Right cardiac atrium (tissue), 5 donors: ENCODE measurements at regions not wholly inside any gene's neighbourhood (a gene's known extent, or its start where the extent isn't known, plus 50 kb on each side); places are given as distances from the start of the nearest gene placed in this dataset.

Source experiments
- ATAC-seq, 2 donors: fragments of 200-7000 bp; cut with Tn5 transposase; one replicate each; pipeline versions ENCODE4 v1.8.0 to v1.9.1; 2020; ENCODE audit warnings: moderate library complexity in 2 of 2, mild to moderate bottlenecking in 1 of 2
- DNase-seq, 3 donors: peaks; one replicate each; pipeline ENCODE4 v3.0.0-alpha.2; 2020
- H3K27ac ChIP-seq: one replicate; pipeline ENCODE4 v1.5.1; 2013; ENCODE audit warnings: mild to moderate bottlenecking, low read length, control low read depth, moderate library complexity
- H3K27me3 ChIP-seq: one replicate; pipeline ENCODE4 v1.6.1; 2013; ENCODE audit not compliant: control insufficient read depth, insufficient read depth
- H3K4me1 ChIP-seq: one replicate; pipeline ENCODE4 v1.6.1; 2013; ENCODE audit warnings: low read length; ENCODE audit not compliant: control insufficient read depth, insufficient read depth
- H3K4me3 ChIP-seq: one replicate; pipeline ENCODE4 v1.5.1; 2013; ENCODE audit warnings: low read length, control low read depth
- H3K9me3 ChIP-seq: one replicate; pipeline ENCODE4 v1.6.1; 2013; ENCODE audit warnings: low read length; ENCODE audit not compliant: control insufficient read depth
- WGBS: extraction: QIAGEN DNeasy Blood & Tissue Kit; methylation state at CpG from one replicate; pipeline ENCODE4 v1.1.7; 2013; 5-methylcytosine and 5-hydroxymethylcytosine counted together
- intact Hi-C, 4 donors: fragments of 100-400 bp; cut with DNase I; formaldehyde crosslinking; loops; one replicate each; pipeline versions ENCODE4 v1.11.0 to v1.14.0; 2022 to 2023
- donor health status: healthy with polysubstance abuse.
- donor health status: DM: no; HTN: yes; CAD: no.
- donor health status: DM: no; HTN: no; CAD: no.
- donor health status: DM: no; HTN: yes; CAD: no; lungs with severe emphysema.
- donor health status: DM: yes; HTN: yes; CAD: no.

DNA sequence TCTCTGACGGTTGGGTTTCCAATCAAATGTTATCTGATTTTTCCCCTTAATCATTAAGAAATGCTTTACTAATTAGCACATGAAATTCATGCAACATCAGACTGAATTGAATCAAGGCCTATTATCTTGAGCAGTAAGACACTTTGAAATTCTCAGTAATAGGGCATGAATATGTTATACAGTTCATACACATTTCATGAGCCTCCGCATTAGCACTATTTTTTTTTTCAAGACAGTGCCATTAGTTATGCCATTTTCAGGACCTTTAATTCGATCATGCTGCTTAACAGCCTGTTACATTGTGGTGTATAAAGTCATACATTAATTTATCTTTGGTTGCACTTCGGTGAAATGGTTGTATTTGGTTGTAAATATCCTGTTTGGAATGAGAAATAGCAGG is 862.6 kb upstream of the GOT2 start:
- intact Hi-C loops = no loop called here
- Histone ChIP-seq H3K9me3 (no peaks in the 10 kb centered on the region), H3K27ac (no peak overlapping the region), H3K4me3 (no peak overlapping the region), H3K4me1 (no peaks in the 10 kb centered on the region), H3K27me3 (no peaks in the 10 kb centered on the region)
- DNase-seq (no peak), ATAC-seq (no peak)
- whole genome bisulfite sequencing = 87% methylated on average over 4 of the region's 4 CpGs

DNA sequence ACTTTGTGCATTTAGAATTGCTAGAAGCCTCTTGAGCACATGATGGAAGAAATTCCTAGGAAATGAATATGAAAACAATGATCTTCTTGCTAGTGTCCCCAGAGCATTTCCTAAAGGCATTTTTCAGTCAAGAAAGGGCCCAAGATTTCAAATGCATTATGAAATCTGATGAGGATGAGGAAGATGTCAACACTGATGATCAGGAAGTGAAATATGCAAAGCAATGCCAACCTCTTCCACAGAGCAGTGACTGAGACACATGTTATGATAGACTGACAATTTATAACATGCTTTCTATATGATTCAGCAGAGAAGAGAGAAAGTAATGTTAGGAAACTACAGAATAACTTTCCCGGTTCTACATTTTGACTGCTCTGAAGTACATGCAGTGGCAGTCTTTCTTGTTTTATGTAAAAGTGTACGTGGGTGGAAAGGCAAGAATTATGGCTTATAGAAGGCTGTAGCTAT is 859.1 kb upstream of the GOT2 start:
- Histone ChIP-seq H3K4me3 (no peak overlapping the region), H3K9me3 (no peaks in the 10 kb centered on the region), H3K27me3 (no peaks in the 10 kb centered on the region), H3K4me1 (no peaks in the 10 kb centered on the region), H3K27ac (no peak overlapping the region)
- WGBS = 47% methylated on average over 2 of the region's 2 CpGs
- ATAC-seq (no peak), DNase-seq (no peak)
- intact Hi-C loops = no loop called here

DNA sequence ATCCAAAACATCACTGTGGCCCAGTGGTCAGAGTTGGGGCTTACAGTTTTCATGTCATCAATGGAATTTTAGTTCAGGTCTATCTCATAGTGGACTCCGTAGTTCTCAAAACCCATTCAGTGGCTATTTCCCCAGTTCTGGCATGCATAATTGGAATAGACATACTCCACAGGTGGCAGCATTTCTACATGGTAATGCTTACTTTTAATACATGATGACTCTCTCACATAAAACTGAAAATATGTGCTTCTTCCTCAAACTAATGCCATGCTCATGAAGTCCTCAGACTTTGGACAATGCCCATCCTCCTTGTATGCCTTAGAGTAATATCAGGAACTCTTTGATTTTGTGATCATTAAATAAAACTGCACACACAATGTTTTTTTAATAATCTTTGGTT is 857.4 kb upstream of the GOT2 start:
- DNase-seq (no peak), ATAC-seq (no peak)
- WGBS = 81% methylated on average over 1 of the region's 1 CpG
- Histone ChIP-seq H3K27me3 (no peaks in the 10 kb centered on the region), H3K9me3 (no peaks in the 10 kb centered on the region), H3K27ac (no peak overlapping the region), H3K4me1 (no peaks in the 10 kb centered on the region), H3K4me3 (no peak overlapping the region)
- intact Hi-C loops = no loop called here

DNA sequence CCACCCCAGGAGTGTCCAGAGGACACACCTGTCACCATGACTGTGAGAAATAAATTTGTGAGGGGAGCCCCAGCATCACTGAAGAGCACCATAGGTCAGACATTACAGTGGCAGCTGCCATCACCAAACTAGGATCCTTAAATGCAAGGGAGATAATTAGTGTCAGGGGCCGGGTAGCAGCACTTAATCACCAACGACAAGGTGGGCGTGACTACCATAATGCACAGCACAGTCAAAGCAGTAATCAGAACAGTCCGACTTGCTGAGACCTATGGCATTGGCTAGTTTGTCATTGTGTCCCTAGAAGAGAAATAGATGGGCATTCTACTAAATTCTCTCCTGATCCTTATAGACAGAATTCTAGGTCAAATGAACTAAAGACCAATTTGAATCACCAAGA is 856.7 kb upstream of the GOT2 start:
- H3K9me3 ChIP-seq = no peaks in the 10 kb centered on the region
- no peak overlapping the region for H3K27ac ChIP-seq
- intact Hi-C loops = no loop called here
- 88% methylated on average over 4 of the region's 4 CpGs for WGBS
- H3K27me3 ChIP-seq = no peaks in the 10 kb centered on the region
- DNase-seq = no peak
- no peaks in the 10 kb centered on the region for H3K4me1 ChIP-seq
- no peak for ATAC-seq
- H3K4me3 ChIP-seq = no peak overlapping the region

DNA sequence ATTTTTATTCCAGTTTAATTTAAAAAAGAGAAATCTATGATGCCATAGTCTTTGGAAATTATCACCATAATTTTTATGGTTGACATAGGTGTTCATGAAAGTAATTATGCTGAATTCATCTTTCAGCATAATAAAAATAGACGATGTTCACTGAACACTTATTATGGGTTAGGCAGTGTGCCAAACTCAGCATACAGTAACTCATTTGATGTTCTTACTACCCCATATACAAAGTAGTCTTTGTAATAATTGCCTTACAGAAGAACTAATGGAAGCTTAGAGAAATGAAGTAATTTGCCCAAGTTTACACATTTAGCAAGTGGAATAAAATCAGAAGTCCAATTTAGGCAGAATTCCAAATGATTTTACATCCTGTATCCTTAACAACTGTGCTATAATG is 852.2 kb upstream of the GOT2 start:
- intact Hi-C loops = no loop called here
- Histone ChIP-seq H3K9me3 (no peaks in the 10 kb centered on the region), H3K27me3 (no peaks in the 10 kb centered on the region), H3K4me3 (no peak overlapping the region), H3K27ac (no peak overlapping the region), H3K4me1 (no peaks in the 10 kb centered on the region)
- ATAC-seq (no peak), DNase-seq (no peak)
- WGBS = 64% methylated on average over 1 of the region's 1 CpG

DNA sequence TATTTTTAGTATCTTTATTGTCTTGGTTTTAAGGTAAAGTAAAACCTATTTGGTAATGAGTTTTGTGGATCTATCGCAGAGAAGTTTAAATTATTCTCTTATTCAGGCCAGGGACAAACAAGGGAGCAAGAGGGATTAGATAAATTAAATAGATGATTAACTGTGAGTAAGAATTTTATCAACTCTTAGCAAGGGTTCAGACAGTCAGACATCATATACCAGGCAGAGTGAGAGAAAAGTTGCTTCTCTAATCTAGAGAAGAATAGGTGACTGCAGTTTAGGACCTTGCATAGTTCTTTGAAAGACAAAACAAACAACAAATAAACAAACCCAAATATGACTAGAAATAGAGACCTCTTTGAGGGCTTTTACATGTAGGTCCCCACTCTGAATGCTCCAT is 840.2 kb upstream of the GOT2 start:
- no peak overlapping the region for H3K27ac ChIP-seq
- H3K4me3 ChIP-seq = no peak overlapping the region
- intact Hi-C loops = no loop called here
- no peaks in the 10 kb centered on the region for H3K4me1 ChIP-seq
- ATAC-seq (no peak), DNase-seq (no peak)
- H3K27me3 ChIP-seq = no peaks in the 10 kb centered on the region
- no peaks in the 10 kb centered on the region for H3K9me3 ChIP-seq
- WGBS = 91% methylated on average over 1 of the region's 1 CpG

DNA sequence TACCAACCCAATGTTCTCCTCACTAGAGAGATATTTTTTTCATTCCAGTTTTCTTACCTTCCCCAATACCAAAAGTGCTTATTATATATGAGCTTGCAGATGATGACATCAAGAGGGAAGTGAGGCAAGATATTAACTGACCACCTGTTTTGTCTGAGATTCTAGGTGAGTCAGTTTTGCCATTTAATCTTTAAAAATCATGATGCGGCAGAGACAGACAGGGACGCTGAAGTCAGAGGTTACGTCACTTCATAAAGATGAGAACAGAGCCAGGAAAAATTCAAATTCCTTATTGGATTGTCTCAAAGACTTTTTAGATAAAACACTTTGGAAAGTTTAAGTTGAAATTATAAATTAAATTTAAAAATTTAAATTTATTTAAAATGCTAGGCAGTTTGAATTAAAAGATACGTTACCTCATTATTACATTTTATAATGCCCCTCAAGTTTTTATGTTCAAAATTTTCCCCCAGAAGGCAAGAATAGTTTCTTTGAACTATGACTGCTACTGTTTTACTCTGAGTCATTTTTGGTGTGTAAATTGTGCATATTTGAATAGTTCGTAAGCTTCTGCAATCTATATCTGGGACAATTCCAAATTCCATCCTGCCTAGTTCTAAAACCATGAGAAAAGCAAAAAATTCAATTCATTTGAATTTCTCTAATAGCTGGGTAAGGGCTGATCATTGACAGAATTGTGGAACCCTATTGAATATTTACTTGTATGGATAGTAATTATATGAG is 839.6 kb upstream of the GOT2 start:
- ATAC-seq (no peak), DNase-seq (no peak)
- Histone ChIP-seq H3K9me3 (no peaks in the 10 kb centered on the region), H3K27ac (no peak overlapping the region), H3K4me1 (no peaks in the 10 kb centered on the region), H3K27me3 (no peaks in the 10 kb centered on the region), H3K4me3 (no peak overlapping the region)
- WGBS = 76% methylated on average over 5 of the region's 5 CpGs
- intact Hi-C loops = no loop called here

DNA sequence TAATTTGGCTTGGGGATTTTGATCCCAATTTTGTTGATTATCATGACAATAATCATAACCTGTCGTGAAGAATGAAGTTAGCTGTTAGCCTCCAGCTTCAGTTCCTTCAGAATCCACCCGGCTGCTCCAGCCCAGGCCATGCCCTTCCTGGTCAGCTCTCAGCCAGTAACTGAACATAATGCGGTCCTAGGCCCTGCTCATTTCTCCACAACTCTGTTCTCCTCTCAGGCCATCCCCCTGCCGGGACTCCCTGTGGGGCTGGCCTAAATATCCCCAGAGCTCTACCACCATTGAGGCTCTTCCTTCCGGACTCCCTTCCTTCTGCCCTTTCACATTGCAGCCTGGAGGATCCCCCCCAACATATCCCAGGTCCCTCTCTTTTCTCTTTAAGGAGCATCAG is 833.4 kb upstream of the GOT2 start:
- H3K27ac ChIP-seq = no peak overlapping the region
- no peaks in the 10 kb centered on the region for H3K9me3 ChIP-seq
- no peaks in the 10 kb centered on the region for H3K4me1 ChIP-seq
- DNase-seq (no peak), ATAC-seq (no peak)
- H3K27me3 ChIP-seq = no peaks in the 10 kb centered on the region
- H3K4me3 ChIP-seq = no peak overlapping the region
- 80% methylated on average over 5 of the region's 5 CpGs for WGBS
- intact Hi-C loops = no loop called here

DNA sequence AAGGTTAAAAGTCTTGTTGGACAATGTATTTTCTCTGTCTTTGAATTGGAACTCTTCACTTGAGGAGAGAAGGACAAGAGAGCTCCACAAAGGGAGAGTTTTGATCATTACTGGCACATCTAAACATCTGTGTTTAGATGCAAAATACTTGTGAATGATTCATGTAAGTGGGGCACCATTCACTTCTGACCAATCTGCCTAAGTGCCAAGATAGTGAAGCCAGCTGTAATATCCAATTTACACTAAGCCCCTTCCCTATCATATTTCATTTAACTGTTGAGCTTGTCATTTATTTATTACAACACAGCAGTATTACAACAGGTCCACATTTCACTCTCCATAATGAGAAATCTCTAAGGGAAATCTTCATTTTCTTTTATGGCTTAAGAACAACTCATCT is 832.3 kb upstream of the GOT2 start:
- Histone ChIP-seq H3K27ac (no peak overlapping the region), H3K4me3 (no peak overlapping the region), H3K9me3 (no peaks in the 10 kb centered on the region), H3K4me1 (no peaks in the 10 kb centered on the region), H3K27me3 (no peaks in the 10 kb centered on the region)
- DNase-seq = no peak
- intact Hi-C loops = no loop called here
- no peak for ATAC-seq

DNA sequence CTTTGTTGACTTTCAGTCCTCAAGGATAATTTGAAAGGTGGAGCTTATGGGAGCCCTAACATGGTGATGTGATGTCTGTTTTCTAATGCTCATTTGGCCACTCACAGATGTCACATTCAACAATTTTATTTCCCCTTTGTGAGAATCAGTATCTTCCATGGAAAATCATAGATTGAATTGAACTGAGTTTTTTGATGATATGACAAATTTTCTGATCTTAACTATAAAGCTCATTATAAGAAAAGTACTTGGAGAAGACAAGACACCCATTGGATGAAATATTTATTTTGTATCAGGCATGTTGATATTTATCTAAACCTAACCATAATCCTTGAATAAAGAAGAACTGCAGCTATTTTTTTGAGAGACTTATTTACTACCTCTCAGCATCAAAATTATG is 824.6 kb upstream of the GOT2 start:
- H3K27ac ChIP-seq = no peak overlapping the region
- DNase-seq = no peak
- no peaks in the 10 kb centered on the region for H3K27me3 ChIP-seq
- no peak overlapping the region for H3K4me3 ChIP-seq
- intact Hi-C loops = no loop called here
- H3K9me3 ChIP-seq = no peaks in the 10 kb centered on the region
- no peak for ATAC-seq
- H3K4me1 ChIP-seq = no peaks in the 10 kb centered on the region

DNA sequence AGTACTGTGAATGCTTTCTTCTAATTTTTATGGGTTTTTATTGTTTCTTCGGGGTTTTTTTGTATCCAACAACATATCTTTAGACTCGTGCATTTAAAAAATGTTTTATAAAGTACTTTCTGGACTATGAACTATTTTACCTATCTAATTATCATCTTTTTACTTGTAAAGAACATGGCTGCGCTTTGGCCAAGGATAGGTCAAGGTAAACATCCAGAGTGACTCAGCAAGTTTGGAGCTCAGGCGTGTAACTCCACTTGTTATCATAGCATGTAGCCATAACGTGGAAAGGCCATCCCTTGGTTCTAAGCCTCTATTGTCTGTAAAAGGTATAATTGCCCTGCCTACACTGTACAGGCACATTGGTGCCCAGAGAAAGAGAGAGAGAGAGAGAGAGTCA is 818.0 kb upstream of the GOT2 start:
- no peaks in the 10 kb centered on the region for H3K9me3 ChIP-seq
- 87% methylated on average over 5 of the region's 5 CpGs for WGBS
- H3K4me3 ChIP-seq = no peak overlapping the region
- H3K27me3 ChIP-seq = no peaks in the 10 kb centered on the region
- intact Hi-C loops = no loop called here
- no peak overlapping the region for H3K27ac ChIP-seq
- H3K4me1 ChIP-seq = no peaks in the 10 kb centered on the region
- ATAC-seq (no peak), DNase-seq (no peak)

DNA sequence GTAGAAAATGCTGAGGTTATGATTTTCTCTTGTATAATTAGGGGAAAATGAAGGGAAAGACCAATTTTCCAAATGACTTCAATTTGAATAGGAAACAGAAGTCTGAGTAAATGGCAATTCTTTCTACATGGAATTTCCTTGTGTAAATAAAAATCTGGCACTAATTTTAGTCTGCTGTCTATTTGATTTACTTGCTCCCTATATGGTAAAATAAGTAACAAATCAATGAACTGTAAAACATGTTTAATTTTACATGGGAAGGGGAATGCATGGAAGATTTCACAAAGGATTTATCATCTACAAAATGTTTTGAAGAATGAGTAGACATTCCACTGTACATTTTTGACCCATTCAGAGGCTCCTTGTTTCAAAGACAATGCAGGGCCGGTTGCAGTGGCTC is 811.6 kb upstream of the GOT2 start:
- Histone ChIP-seq H3K4me3 (no peak overlapping the region), H3K27me3 (no peaks in the 10 kb centered on the region), H3K27ac (no peak overlapping the region), H3K4me1 (no peaks in the 10 kb centered on the region), H3K9me3 (no peaks in the 10 kb centered on the region)
- ATAC-seq (no peak), DNase-seq (no peak)
- intact Hi-C loops = no loop called here
- 89% methylated on average over 1 of the region's 1 CpG for WGBS
